ENCODE measurements at regions not wholly inside any gene's neighbourhood (a gene's known extent, or its start where the extent isn't known, plus 50 kb on each side); places are given as distances from the start of the nearest gene placed in this dataset.
"Not testable (repeated sequence)": the region's sequence is repeated elsewhere in the genome, so short reads cannot be mapped to it uniquely, and the experiment has no call there.

DNA sequence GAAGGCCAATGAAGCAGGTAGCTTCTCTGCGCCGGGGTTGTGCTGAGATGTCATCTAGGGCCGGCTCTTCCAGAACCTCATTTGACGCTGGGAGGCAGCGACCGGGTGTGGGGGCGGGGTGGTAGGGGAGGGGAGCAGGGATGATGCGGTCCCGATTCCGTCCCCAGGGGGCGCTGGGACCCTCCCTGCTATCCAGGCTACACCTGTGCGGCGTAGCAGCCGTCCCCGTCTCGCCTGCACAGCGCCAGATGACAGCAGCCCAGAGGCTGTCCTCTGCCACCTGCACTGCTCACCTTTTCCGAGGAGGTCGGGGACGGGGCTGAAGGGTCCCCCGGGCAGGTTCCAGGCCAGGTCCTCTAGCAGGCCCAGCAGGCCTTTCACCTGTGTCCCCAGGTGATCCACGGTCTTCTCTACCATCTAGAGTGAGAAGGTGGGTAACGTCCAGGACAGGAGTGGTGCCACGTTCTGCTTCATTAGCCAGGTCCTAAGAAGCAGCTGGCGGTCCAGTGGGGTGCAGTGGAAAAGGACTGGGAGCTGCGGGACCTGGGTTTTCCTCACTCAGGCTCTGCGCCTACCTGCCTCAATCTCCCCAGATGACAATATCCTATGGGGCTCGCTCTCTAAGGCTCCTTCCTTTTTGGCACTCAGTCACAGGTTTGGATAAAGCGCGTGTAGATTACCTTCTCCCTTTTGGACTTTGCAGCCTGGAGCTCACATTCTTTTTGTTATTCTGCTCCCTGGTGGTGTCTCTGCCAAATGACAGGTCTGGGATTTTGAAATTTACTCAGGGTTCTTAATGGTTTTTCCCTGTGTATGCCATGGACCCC lies 56.0 kb upstream of the RAB6C start:
- H3K9me3 ChIP-seq (ENCODE audit: control insufficient read depth, insufficient read depth, low read length), result no peaks in the 10 kb centered on the region
- H3K36me3 ChIP-seq (ENCODE audit: control insufficient read depth, low read length), result no peaks in the 10 kb centered on the region
- no peaks in the 10 kb centered on the region for H4K20me1 ChIP-seq (ENCODE audit: control insufficient read depth, insufficient read depth, low read depth, low read length)
- H3K27me3 ChIP-seq (ENCODE audit: control insufficient read depth, low read length), result no peaks in the 10 kb centered on the region; the same call in 1 of the 2 replicates
- no peaks in the 10 kb centered on the region for H3K79me2 ChIP-seq (ENCODE audit: control insufficient read depth, low read length)
- H3K9me2 ChIP-seq (replicated peaks; ENCODE audit: control insufficient read depth, low read length), result no peaks in the 10 kb centered on the region
- TF ChIP-seq, protein P1, sequence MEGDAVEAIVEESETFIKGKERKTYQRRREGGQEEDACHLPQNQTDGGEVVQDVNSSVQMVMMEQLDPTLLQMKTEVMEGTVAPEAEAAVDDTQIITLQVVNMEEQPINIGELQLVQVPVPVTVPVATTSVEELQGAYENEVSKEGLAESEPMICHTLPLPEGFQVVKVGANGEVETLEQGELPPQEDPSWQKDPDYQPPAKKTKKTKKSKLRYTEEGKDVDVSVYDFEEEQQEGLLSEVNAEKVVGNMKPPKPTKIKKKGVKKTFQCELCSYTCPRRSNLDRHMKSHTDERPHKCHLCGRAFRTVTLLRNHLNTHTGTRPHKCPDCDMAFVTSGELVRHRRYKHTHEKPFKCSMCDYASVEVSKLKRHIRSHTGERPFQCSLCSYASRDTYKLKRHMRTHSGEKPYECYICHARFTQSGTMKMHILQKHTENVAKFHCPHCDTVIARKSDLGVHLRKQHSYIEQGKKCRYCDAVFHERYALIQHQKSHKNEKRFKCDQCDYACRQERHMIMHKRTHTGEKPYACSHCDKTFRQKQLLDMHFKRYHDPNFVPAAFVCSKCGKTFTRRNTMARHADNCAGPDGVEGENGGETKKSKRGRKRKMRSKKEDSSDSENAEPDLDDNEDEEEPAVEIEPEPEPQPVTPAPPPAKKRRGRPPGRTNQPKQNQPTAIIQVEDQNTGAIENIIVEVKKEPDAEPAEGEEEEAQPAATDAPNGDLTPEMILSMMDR (IDR thresholded peaks at IDR 0.05; ENCODE audit: low read depth, low read length, poor library complexity, severe bottlenecking), result peak; percentile 49
- no peak for TF ChIP-seq EZH2phosphoT487 (IDR thresholded peaks at IDR 0.05; ENCODE audit: borderline replicate concordance, low read length)
- no peak overlapping the region for H3K27ac ChIP-seq (ENCODE audit: low read depth, low read length)
- H3K4me1 ChIP-seq (ENCODE audit: control insufficient read depth, low read length), result no peaks in the 10 kb centered on the region; the same call in 1 of the 2 replicates
- H3F3A ChIP-seq (ENCODE audit: control insufficient read depth, insufficient read depth), result no peaks in the 10 kb centered on the region
- peak overlapping the region; percentile 27; the same call in 1 of the 2 replicates for H3K4me2 ChIP-seq (ENCODE audit: low read length)
- H3K4me3 ChIP-seq (ENCODE audit: low read length), result no peak overlapping the region

DNA sequence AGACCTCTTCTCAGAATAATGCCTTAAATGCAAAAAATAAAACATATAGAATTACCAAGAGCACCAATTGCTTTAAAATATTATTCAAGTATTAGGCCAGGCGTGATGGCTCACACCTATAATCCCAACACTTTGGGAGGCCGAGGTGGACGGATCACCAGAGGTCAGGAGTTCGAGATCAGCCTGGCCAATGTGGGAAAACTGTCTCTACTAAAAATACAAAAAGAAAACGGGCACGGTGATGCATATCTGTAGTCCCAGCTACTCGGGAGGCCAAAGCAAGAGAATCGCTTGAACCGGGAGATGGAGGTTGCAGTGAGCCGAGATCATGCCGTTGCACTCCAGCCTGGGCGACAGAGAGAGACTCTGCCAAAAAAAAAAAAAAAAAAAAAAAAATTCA lies 55.4 kb upstream of the RAB6C start:
- not testable (repeated sequence) for H3K79me2 ChIP-seq (ENCODE audit: control insufficient read depth, low read length); H3K27ac ChIP-seq (ENCODE audit: low read depth, low read length); H3K36me3 ChIP-seq (ENCODE audit: control insufficient read depth, low read length); H3K9me3 ChIP-seq (ENCODE audit: control insufficient read depth, insufficient read depth, low read length); H3K4me2 ChIP-seq (ENCODE audit: low read length); H3K4me1 ChIP-seq (ENCODE audit: control insufficient read depth, low read length); H3K4me3 ChIP-seq (ENCODE audit: low read length); H4K20me1 ChIP-seq (ENCODE audit: control insufficient read depth, insufficient read depth, low read depth, low read length); H3K9me2 ChIP-seq (replicated peaks; ENCODE audit: control insufficient read depth, low read length); H3F3A ChIP-seq (ENCODE audit: control insufficient read depth, insufficient read depth); H3K27me3 ChIP-seq (ENCODE audit: control insufficient read depth, low read length)

DNA sequence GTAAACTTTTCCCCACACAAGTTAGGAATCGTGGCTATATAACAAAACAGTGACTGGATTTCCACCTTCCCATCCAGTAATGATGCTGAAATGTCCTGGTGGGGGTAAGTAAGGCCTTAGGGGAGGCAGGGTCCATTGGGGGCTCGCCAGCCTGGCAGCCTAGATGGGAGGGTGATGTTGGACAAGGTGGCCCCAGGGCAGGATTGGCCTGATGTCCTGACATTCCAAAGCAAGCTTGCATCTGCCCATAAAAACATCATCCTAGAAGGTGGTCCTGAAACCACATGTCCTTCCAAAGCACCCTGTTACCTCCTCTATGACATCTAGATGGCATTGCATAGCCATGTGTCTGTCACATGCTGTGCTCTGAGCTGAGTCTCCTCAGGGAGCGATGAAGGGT lies 54.1 kb upstream of the RAB6C start:
- Histone ChIP-seq H3K4me1 (ENCODE audit: control insufficient read depth, low read length) (no peaks in the 10 kb centered on the region; the same call in 1 of the 2 replicates), H4K20me1 (ENCODE audit: control insufficient read depth, insufficient read depth, low read depth, low read length) (no peaks in the 10 kb centered on the region), H3K9me2 (replicated peaks; ENCODE audit: control insufficient read depth, low read length) (no peaks in the 10 kb centered on the region), H3K4me3 (ENCODE audit: low read length) (no peak overlapping the region), H3K4me2 (ENCODE audit: low read length) (no peak overlapping the region), H3K9me3 (ENCODE audit: control insufficient read depth, insufficient read depth, low read length) (no peaks in the 10 kb centered on the region), H3K27ac (ENCODE audit: low read depth, low read length) (no peak overlapping the region), H3K27me3 (ENCODE audit: control insufficient read depth, low read length) (no peaks in the 10 kb centered on the region; the same call in 1 of the 2 replicates), H3F3A (ENCODE audit: control insufficient read depth, insufficient read depth) (no peaks in the 10 kb centered on the region), H3K36me3 (ENCODE audit: control insufficient read depth, low read length) (no peaks in the 10 kb centered on the region), H3K79me2 (ENCODE audit: control insufficient read depth, low read length) (no peaks in the 10 kb centered on the region)
- TF ChIP-seq EZH2phosphoT487 (IDR thresholded peaks at IDR 0.05; ENCODE audit: borderline replicate concordance, low read length), result no peak
- TF ChIP-seq, protein P1 (IDR thresholded peaks at IDR 0.05; ENCODE audit: low read depth, low read length, poor library complexity, severe bottlenecking), result no peak

DNA sequence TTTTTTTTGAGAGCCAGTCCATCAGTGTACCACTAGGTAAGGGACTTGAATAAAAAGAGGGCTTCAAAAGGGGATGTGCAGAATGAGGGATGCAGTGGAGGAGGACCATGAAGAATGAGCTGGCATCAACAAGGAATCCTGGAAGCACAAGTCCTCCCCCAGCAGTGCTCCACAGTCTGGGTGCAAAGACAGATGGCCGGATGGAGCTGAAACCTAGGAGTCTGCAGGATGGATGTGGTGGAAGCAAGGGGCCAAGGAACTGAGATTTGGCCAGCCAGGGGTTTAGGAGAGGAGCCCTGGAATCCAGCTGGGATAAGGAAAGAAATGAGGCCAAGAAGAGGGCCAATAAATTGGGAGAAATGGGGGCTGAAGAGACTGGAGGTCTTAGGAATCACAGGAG lies 51.8 kb upstream of the RAB6C start:
- no peaks in the 10 kb centered on the region for H3F3A ChIP-seq (ENCODE audit: control insufficient read depth, insufficient read depth)
- H3K27me3 ChIP-seq (ENCODE audit: control insufficient read depth, low read length), result no peaks in the 10 kb centered on the region; the same call in 1 of the 2 replicates
- no peaks in the 10 kb centered on the region for H3K79me2 ChIP-seq (ENCODE audit: control insufficient read depth, low read length)
- no peaks in the 10 kb centered on the region for H4K20me1 ChIP-seq (ENCODE audit: control insufficient read depth, insufficient read depth, low read depth, low read length)
- H3K4me1 ChIP-seq (ENCODE audit: control insufficient read depth, low read length), result no peaks in the 10 kb centered on the region; the same call in 1 of the 2 replicates
- TF ChIP-seq, protein P1 (IDR thresholded peaks at IDR 0.05; ENCODE audit: low read depth, low read length, poor library complexity, severe bottlenecking), result no peak
- no peak for TF ChIP-seq EZH2phosphoT487 (IDR thresholded peaks at IDR 0.05; ENCODE audit: borderline replicate concordance, low read length)
- no peaks in the 10 kb centered on the region for H3K36me3 ChIP-seq (ENCODE audit: control insufficient read depth, low read length)
- H3K4me3 ChIP-seq (ENCODE audit: low read length), result no peak overlapping the region
- no peaks in the 10 kb centered on the region for H3K9me3 ChIP-seq (ENCODE audit: control insufficient read depth, insufficient read depth, low read length)
- no peak overlapping the region for H3K27ac ChIP-seq (ENCODE audit: low read depth, low read length)
- H3K4me2 ChIP-seq (ENCODE audit: low read length), result no peak overlapping the region
- no peaks in the 10 kb centered on the region for H3K9me2 ChIP-seq (replicated peaks; ENCODE audit: control insufficient read depth, low read length)

All from DOHH2 (cell line).